ENCODE measurements at regions not wholly inside any gene's neighbourhood (a gene's known extent, or its start where the extent isn't known, plus 50 kb on each side); places are given as distances from the start of the nearest gene placed in this dataset.

GRCh38 chr16:52191531-52192134 lies 355.3 kb downstream of the TOX3 start (continued):
- TF ChIP-seq SMAD3 (CRISPR knock-in tag; IDR thresholded peaks at IDR 0.05) = peak; percentile 51; the same call in 1 of the 2 replicates
- TF ChIP-seq ZSCAN9 (CRISPR knock-in tag; IDR thresholded peaks at IDR 0.05; ENCODE audit: borderline replicate concordance) = peak; percentile 84
- peak; percentile 100 for TF ChIP-seq STAG1 (CRISPR knock-in tag; IDR thresholded peaks at IDR 0.05)
- no peak for TF ChIP-seq ZSCAN21 (CRISPR knock-in tag; IDR thresholded peaks at IDR 0.05; ENCODE audit: borderline replicate concordance)
- no peak for TF ChIP-seq POLR2G (IDR thresholded peaks at IDR 0.05; ENCODE audit: low read depth, low read length)
- no peak for TF ChIP-seq JUND (CRISPR knock-in tag; IDR thresholded peaks at IDR 0.05)
- peak; percentile 72 for TF ChIP-seq KAT8 (CRISPR knock-in tag; IDR thresholded peaks at IDR 0.05)
- 0 out of 2 replicates have a peak, but pooled peaks have one; percentile 44 for TF ChIP-seq HMGXB3 (CRISPR knock-in tag; IDR thresholded peaks at IDR 0.05; ENCODE audit: borderline replicate concordance)
- TF ChIP-seq ZNF460 (CRISPR knock-in tag; IDR thresholded peaks at IDR 0.05; ENCODE audit: borderline replicate concordance) = no peak
- peak; percentile 25; the same call in 1 of the 2 replicates for TF ChIP-seq ZNF12 (CRISPR knock-in tag; IDR thresholded peaks at IDR 0.05)
- TF ChIP-seq FOSL2 (CRISPR knock-in tag; IDR thresholded peaks at IDR 0.05) = peak; percentile 52
- peak; percentile 98 for TF ChIP-seq SMC3 (IDR thresholded peaks at IDR 0.05; ENCODE audit: low read length)
- peak; percentile 27; the same call in 1 of the 2 replicates for TF ChIP-seq ZBTB33 (CRISPR knock-in tag; IDR thresholded peaks at IDR 0.05)
- 0 out of 2 replicates have a peak, but pooled peaks have one; percentile 28 for TF ChIP-seq ZNF652 (CRISPR knock-in tag; IDR thresholded peaks at IDR 0.05; ENCODE audit: borderline replicate concordance, low read depth)
- TF ChIP-seq KLF16 (CRISPR knock-in tag; IDR thresholded peaks at IDR 0.05) = 0 out of 4 replicates have a peak, but pooled peaks of 1 of the 2 experiments have one; percentile 44
- peak; percentile 67; the same call in 1 of the 2 replicates for TF ChIP-seq IRF2 (CRISPR knock-in tag; IDR thresholded peaks at IDR 0.05)
- no peak for TF ChIP-seq ZBTB20 (CRISPR knock-in tag; IDR thresholded peaks at IDR 0.05; ENCODE audit: borderline replicate concordance, low read depth)
- TF ChIP-seq AKAP8 (CRISPR knock-in tag; IDR thresholded peaks at IDR 0.05) = no peak
- TF ChIP-seq IKZF5 (CRISPR knock-in tag; IDR thresholded peaks at IDR 0.05) = 0 out of 2 replicates have a peak, but pooled peaks have one; percentile 41
- TF ChIP-seq ZFP36 (IDR thresholded peaks at IDR 0.05; ENCODE audit: borderline replicate concordance, low read depth, low read length, partially characterized antibody) = peak; percentile 69
- TF ChIP-seq ZNF331 (CRISPR knock-in tag; IDR thresholded peaks at IDR 0.05) = peak; percentile 73
- no peak for TF ChIP-seq PCBP1 (IDR thresholded peaks at IDR 0.05; ENCODE audit: borderline replicate concordance, low read depth, low read length)
- no peak for TF ChIP-seq SOX13 (IDR thresholded peaks at IDR 0.05)
- TF ChIP-seq SOX13 (CRISPR knock-in tag; conservative IDR thresholded peaks at IDR 0.05 in 1 of 2, IDR thresholded peaks at IDR 0.05 in 1 of 2) = peak in 1 of 2 experiments; percentile 46; a peak in 1 of 4 replicates
